Prostate gland (tissue), 2 donors: ENCODE measurements at regions not wholly inside any gene's neighbourhood (a gene's known extent, or its start where the extent isn't known, plus 50 kb on each side); places are given as distances from the start of the nearest gene placed in this dataset.

Experiments used
- DNase-seq: peaks from one replicate; pipeline ENCODE4 v3.0.0-alpha.2; 2019; ENCODE audit warnings: low spot score
- H3K27ac ChIP-seq, 2 donors: fragments of 200-600 bp; sonication (generic); 2 replicates each; pipeline ENCODE4 v1.5.1; 2017 to 2019
- H3K27me3 ChIP-seq: fragments of 200-600 bp; sonication (generic); replicated peaks from 2 replicates; pipeline ENCODE4 v1.5.1; 2019; ENCODE audit not compliant: insufficient read depth
- H3K36me3 ChIP-seq, 2 donors: fragments of 200-600 bp; sonication (generic); 1 replicate in 1 of 2; 2 replicates in 1 of 2; pipeline versions ENCODE4 v1.5.1 to v1.8.1; 2017 to 2019
- H3K4me1 ChIP-seq: fragments of 200-600 bp; sonication (generic); replicated peaks from 2 replicates; pipeline ENCODE4 v1.5.1; 2019
- H3K4me3 ChIP-seq, 2 donors: fragments of 200-600 bp; sonication (generic); 2 replicates each; pipeline ENCODE4 v1.5.1; 2017 to 2019
- H3K9me3 ChIP-seq: fragments of 200-600 bp; sonication (generic); 2 replicates; pipeline ENCODE4 v1.5.1; 2017
- POLR2A ChIP-seq: fragments of 450-650 bp; IDR thresholded peaks from one replicate; pipeline ENCODE4 v1.6.1; 2016; ENCODE audit warnings: antibody characterized with exemption, mild to moderate bottlenecking
- POLR2AphosphoS5 ChIP-seq: sonication (generic); formaldehyde crosslinking; IDR thresholded peaks from one replicate; pipeline ENCODE4 v1.6.1; 2017; ENCODE audit warnings: antibody characterized with exemption
- WGBS: methylation state at CpG from one replicate; pipeline ENCODE4 v1.1.5; 2018; 5-methylcytosine and 5-hydroxymethylcytosine counted together
- intact Hi-C: fragments of 100-400 bp; cut with DNase I; formaldehyde crosslinking; loops from one replicate; pipeline ENCODE4 v1.14.2; 2022
- TF ChIP-seq, protein P1 (sequence below), 4 experiments: fragments of 200-600 bp in 2 of 4; fragments of 450-650 bp in 2 of 4; sonication (generic) in 2 of 4; IDR thresholded peaks; 1 replicate in 3 of 4; 2 replicates in 1 of 4; pipeline ENCODE4 v1.5.1; 2016 to 2019; ENCODE audit warnings: antibody characterized with exemption in 4 of 4, mild to moderate bottlenecking in 2 of 4, moderate library complexity in 2 of 4

DNA sequence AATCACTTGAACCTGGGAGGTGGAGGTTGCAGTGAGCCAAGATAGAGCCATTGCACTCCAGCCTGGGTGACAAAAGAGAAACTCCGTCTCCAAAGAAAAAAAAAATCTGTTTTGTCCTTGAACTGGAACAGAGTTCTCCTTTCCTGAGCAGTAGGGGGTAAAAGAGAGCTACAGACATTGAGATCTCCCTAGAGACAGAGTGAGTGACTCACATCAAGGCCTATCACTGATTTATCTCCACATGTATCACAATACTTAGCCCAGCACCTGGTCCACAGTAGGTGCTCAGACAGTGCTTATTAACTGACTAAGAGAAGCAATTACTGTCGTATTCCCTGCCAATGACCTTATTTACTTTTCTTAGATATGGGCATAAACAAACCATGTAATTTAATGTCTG lies 354.1 kb upstream of the C1orf87 start:
- TF ChIP-seq POLR2A = no peak
- TF ChIP-seq, protein P1, sequence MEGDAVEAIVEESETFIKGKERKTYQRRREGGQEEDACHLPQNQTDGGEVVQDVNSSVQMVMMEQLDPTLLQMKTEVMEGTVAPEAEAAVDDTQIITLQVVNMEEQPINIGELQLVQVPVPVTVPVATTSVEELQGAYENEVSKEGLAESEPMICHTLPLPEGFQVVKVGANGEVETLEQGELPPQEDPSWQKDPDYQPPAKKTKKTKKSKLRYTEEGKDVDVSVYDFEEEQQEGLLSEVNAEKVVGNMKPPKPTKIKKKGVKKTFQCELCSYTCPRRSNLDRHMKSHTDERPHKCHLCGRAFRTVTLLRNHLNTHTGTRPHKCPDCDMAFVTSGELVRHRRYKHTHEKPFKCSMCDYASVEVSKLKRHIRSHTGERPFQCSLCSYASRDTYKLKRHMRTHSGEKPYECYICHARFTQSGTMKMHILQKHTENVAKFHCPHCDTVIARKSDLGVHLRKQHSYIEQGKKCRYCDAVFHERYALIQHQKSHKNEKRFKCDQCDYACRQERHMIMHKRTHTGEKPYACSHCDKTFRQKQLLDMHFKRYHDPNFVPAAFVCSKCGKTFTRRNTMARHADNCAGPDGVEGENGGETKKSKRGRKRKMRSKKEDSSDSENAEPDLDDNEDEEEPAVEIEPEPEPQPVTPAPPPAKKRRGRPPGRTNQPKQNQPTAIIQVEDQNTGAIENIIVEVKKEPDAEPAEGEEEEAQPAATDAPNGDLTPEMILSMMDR (IDR thresholded peaks at IDR 0.05) = no peak
- TF ChIP-seq POLR2AphosphoS5 = no peak
- H3K27me3 ChIP-seq = peaks cover 3% of the 10 kb centered on the region
- 51% methylated on average over 2 of the region's 2 CpGs for whole genome bisulfite sequencing
- intact Hi-C loops = no loop called here
- no peaks in the 10 kb centered on the region for H3K4me1 ChIP-seq
- no peaks in the 10 kb centered on the region for H3K36me3 ChIP-seq
- no peak overlapping the region for H3K4me3 ChIP-seq
- H3K27ac ChIP-seq = peak overlapping the region; percentile 35 to 45
- no peak for DNase-seq
- no peaks in the 10 kb centered on the region for H3K9me3 ChIP-seq

DNA sequence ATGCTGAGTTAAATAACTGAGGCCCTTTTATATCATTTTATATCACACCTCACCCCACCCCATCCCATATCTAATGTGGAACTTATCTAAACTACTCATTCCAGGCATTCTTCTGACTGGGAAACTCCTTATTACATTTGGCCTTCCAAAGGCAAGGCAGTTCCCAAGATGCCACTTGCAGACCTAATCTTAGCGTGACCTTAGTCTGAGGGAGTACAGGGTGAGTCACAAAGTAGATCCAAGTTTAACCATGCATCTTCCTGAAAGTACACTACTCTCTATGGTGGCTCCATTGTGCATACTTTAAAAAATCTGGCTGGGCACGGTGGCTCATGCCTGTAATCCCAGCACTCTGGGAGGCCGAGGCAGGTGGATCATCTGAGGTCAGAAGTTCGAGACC lies 353.6 kb upstream of the C1orf87 start:
- Histone ChIP-seq H3K36me3 (no peaks in the 10 kb centered on the region), H3K27ac (peak overlapping the region; percentile 35 to 45), H3K4me1 (no peaks in the 10 kb centered on the region), H3K9me3 (no peaks in the 10 kb centered on the region), H3K4me3 (no peak overlapping the region), H3K27me3 (peaks cover 3% of the 10 kb centered on the region)
- WGBS = 92% methylated on average over 4 of the region's 4 CpGs
- TF ChIP-seq POLR2AphosphoS5 (no peak), POLR2A (no peak)
- TF ChIP-seq, protein P1 (IDR thresholded peaks at IDR 0.05) = no peak
- intact Hi-C loops = no loop called here
- no peak for DNase-seq

DNA sequence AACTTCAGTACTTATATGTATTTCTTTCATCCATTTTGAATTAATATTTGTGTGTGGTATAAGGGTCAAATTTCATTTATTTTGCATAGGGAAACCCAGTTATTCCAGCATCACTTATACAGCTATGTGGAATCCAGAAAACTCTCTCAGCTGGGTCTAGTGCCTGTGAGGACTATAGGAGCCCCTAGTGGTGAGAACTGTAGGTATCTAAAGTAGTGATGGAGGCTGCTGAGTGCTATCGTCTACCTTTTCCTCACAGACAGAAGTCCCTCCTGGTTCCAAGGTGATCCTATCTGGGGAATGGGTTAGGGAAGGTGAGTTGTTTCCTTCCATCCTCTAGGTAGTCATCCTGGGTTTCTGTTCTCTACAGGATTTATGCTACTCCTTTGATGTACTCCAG lies 352.0 kb upstream of the C1orf87 start:
- WGBS = 90% methylated on average over 1 of the region's 1 CpG
- no peaks in the 10 kb centered on the region for H3K9me3 ChIP-seq
- TF ChIP-seq, protein P1 (IDR thresholded peaks at IDR 0.05) = peak in 2 of 4 experiments; percentile 26 to 28
- no peak for TF ChIP-seq POLR2A
- no peak for DNase-seq
- no peaks in the 10 kb centered on the region for H3K36me3 ChIP-seq
- no peak overlapping the region for H3K4me3 ChIP-seq
- H3K27me3 ChIP-seq = peaks cover 3% of the 10 kb centered on the region
- no peaks in the 10 kb centered on the region for H3K4me1 ChIP-seq
- H3K27ac ChIP-seq = no peak overlapping the region
- intact Hi-C loops = no loop called here

DNA sequence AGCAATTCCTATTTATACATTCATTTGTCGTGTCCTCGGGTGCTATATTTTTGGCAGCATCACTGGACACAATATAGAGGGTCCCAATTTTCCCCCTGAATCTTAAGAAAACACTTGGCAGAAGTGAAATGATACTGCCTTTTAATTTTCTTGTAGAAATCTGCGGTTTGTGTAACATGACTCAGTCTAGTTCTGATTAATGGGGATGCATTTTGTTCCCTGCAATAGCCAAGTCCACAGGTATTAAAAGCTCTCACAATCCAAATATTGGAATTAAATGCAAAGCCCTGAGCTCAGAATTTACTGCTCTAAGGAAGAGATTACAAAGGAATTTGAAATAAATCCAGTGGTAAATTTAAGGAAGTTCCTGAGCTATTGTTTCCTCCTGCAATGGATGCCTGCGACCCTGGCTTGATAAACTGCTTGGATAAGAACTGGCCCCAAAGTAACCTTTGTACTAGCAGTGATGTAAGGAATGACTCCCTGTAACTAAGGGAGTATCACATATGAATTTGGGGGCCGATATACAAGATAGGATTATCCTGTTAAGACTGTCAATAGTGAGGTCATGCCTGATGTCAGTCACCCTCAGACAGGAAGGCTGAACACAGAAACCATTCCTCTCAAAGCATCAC lies 349.7 kb upstream of the C1orf87 start:
- WGBS = 12% methylated on average over 5 of the region's 5 CpGs
- Histone ChIP-seq H3K4me1 (no peaks in the 10 kb centered on the region), H3K27ac (no peak overlapping the region), H3K36me3 (no peaks in the 10 kb centered on the region), H3K27me3 (peaks cover 3% of the 10 kb centered on the region), H3K9me3 (no peaks in the 10 kb centered on the region), H3K4me3 (no peak overlapping the region)
- intact Hi-C loops = no loop called here
- TF ChIP-seq POLR2AphosphoS5 (no peak), POLR2A (no peak)
- TF ChIP-seq, protein P1 (IDR thresholded peaks at IDR 0.05) = no peak
- no peak for DNase-seq

- whole genome bisulfite sequencing = 86% methylated on average over 4 of the region's 4 CpGs
- no peak for TF ChIP-seq POLR2A
- no peak for TF ChIP-seq POLR2AphosphoS5
- TF ChIP-seq, protein P1 (IDR thresholded peaks at IDR 0.05) = no peak
- peaks cover 3% of the 10 kb centered on the region for H3K27me3 ChIP-seq
- H3K36me3 ChIP-seq = no peaks in the 10 kb centered on the region
- no peak overlapping the region for H3K4me3 ChIP-seq
- no peaks in the 10 kb centered on the region for H3K9me3 ChIP-seq
- H3K4me1 ChIP-seq = no peaks in the 10 kb centered on the region
- no peak overlapping the region for H3K27ac ChIP-seq
- no peak for DNase-seq
- intact Hi-C loops = no loop called here
Measured at GRCh38 chr1:60421965-60422364, 348.4 kb upstream of the C1orf87 start.
